Suprapubic skin (tissue), 4 donors: ENCODE measurements at regions not wholly inside any gene's neighbourhood (a gene's known extent, or its start where the extent isn't known, plus 50 kb on each side); places are given as distances from the start of the nearest gene placed in this dataset.

Experiments used
- DNase-seq, 2 donors: peaks; one replicate each; pipeline ENCODE4 v3.0.0-alpha.2; 2019; ENCODE audit warnings: low spot score in 2 of 2
- H3K27ac ChIP-seq: fragments of 200-600 bp; sonication (generic); one replicate; pipeline ENCODE4 v1.5.1; 2019
- H3K27me3 ChIP-seq: fragments of 200-600 bp; sonication (generic); one replicate; pipeline ENCODE4 v1.5.1; 2019
- H3K36me3 ChIP-seq: fragments of 200-600 bp; sonication (generic); one replicate; pipeline ENCODE4 v1.5.1; 2019
- H3K4me1 ChIP-seq: fragments of 200-600 bp; sonication (generic); one replicate; pipeline ENCODE4 v1.5.1; 2019
- H3K4me3 ChIP-seq: fragments of 200-600 bp; sonication (generic); one replicate; pipeline ENCODE4 v1.5.1; 2019; ENCODE audit warnings: mild to moderate bottlenecking
- H3K9me3 ChIP-seq: fragments of 200-600 bp; sonication (generic); one replicate; pipeline ENCODE4 v1.5.1; 2019
- CTCF ChIP-seq, 2 donors: fragments of 200-600 bp in 1 of 2; fragments of 450-650 bp in 1 of 2; sonication (generic) in 1 of 2; IDR thresholded peaks; one replicate each; pipeline ENCODE4 v1.5.1; 2016 to 2019; ENCODE audit warnings: antibody characterized with exemption in 2 of 2, mild to moderate bottlenecking in 1 of 2, moderate library complexity in 1 of 2
- EP300 ChIP-seq: sonication (generic); formaldehyde crosslinking; IDR thresholded peaks from one replicate; pipeline ENCODE4 v1.6.1; 2017; ENCODE audit warnings: antibody characterized with exemption
- POLR2A ChIP-seq, 2 donors: fragments of 450-650 bp; IDR thresholded peaks; one replicate each; pipeline ENCODE4 v1.6.1; 2017; ENCODE audit warnings: antibody characterized with exemption in 2 of 2, mild to moderate bottlenecking in 2 of 2, moderate library complexity in 2 of 2
- POLR2AphosphoS5 ChIP-seq, 3 donors: sonication (generic); formaldehyde crosslinking; IDR thresholded peaks; one replicate each; pipeline ENCODE4 v1.6.1; 2017; ENCODE audit warnings: antibody characterized with exemption in 3 of 3
- WGBS: methylation state at CpG from one replicate; pipeline ENCODE4 v1.1.5; 2018; 5-methylcytosine and 5-hydroxymethylcytosine counted together

GRCh38 chr1:187408212-187409004 is 579.7 kb downstream of the PLA2G4A start:
- H3K9me3 ChIP-seq, result no peaks in the 10 kb centered on the region
- TF ChIP-seq POLR2A (IDR thresholded peaks at IDR 0.05) (no peak), CTCF (IDR thresholded peaks at IDR 0.05) (no peak), EP300 (no peak), POLR2AphosphoS5 (IDR thresholded peaks at IDR 0.05) (no peak)
- H3K27ac ChIP-seq, result no peak overlapping the region
- H3K4me3 ChIP-seq, result no peak overlapping the region
- no peaks in the 10 kb centered on the region for H3K36me3 ChIP-seq
- no peak for DNase-seq
- no peaks in the 10 kb centered on the region for H3K4me1 ChIP-seq
- 53% methylated on average over 4 of the region's 4 CpGs for WGBS
- H3K27me3 ChIP-seq, result no peaks in the 10 kb centered on the region

GRCh38 chr1:187409341-187409740 is 580.6 kb downstream of the PLA2G4A start:
- H3K4me1 ChIP-seq, result no peaks in the 10 kb centered on the region
- TF ChIP-seq POLR2A (IDR thresholded peaks at IDR 0.05), result no peak
- TF ChIP-seq CTCF (IDR thresholded peaks at IDR 0.05), result no peak
- no peak for TF ChIP-seq EP300
- TF ChIP-seq POLR2AphosphoS5 (IDR thresholded peaks at IDR 0.05), result no peak
- no peak overlapping the region for H3K27ac ChIP-seq
- no peaks in the 10 kb centered on the region for H3K27me3 ChIP-seq
- H3K4me3 ChIP-seq, result no peak overlapping the region
- H3K36me3 ChIP-seq, result no peaks in the 10 kb centered on the region
- WGBS, result 50% methylated on average over 2 of the region's 2 CpGs
- H3K9me3 ChIP-seq, result no peaks in the 10 kb centered on the region
- no peak for DNase-seq

- Histone ChIP-seq H3K4me3 (no peak overlapping the region), H3K27ac (no peak overlapping the region), H3K4me1 (no peaks in the 10 kb centered on the region), H3K9me3 (no peaks in the 10 kb centered on the region), H3K27me3 (no peaks in the 10 kb centered on the region), H3K36me3 (no peaks in the 10 kb centered on the region)
- 84% methylated on average over 3 of the region's 3 CpGs for WGBS
- no peak for DNase-seq
- TF ChIP-seq CTCF (IDR thresholded peaks at IDR 0.05) (no peak), EP300 (no peak), POLR2A (IDR thresholded peaks at IDR 0.05) (no peak), POLR2AphosphoS5 (IDR thresholded peaks at IDR 0.05) (no peak)
Measured at GRCh38 chr1:187411118-187411517, 582.4 kb downstream of the PLA2G4A start.

GRCh38 chr1:187413405-187414169 is 584.8 kb downstream of the PLA2G4A start:
- WGBS, result 79% methylated on average over 2 of the region's 2 CpGs
- no peak for DNase-seq
- TF ChIP-seq EP300 (no peak), CTCF (IDR thresholded peaks at IDR 0.05) (no peak), POLR2AphosphoS5 (IDR thresholded peaks at IDR 0.05) (no peak), POLR2A (IDR thresholded peaks at IDR 0.05) (no peak)
- Histone ChIP-seq H3K27ac (no peak overlapping the region), H3K36me3 (no peaks in the 10 kb centered on the region), H3K4me1 (no peaks in the 10 kb centered on the region), H3K27me3 (no peaks in the 10 kb centered on the region), H3K4me3 (no peak overlapping the region), H3K9me3 (no peaks in the 10 kb centered on the region)

GRCh38 chr1:187415065-187415464 is 586.3 kb downstream of the PLA2G4A start:
- TF ChIP-seq EP300 (no peak), POLR2A (IDR thresholded peaks at IDR 0.05) (no peak), POLR2AphosphoS5 (IDR thresholded peaks at IDR 0.05) (no peak), CTCF (IDR thresholded peaks at IDR 0.05) (no peak)
- Histone ChIP-seq H3K4me3 (no peak overlapping the region), H3K36me3 (no peaks in the 10 kb centered on the region), H3K27ac (no peak overlapping the region), H3K9me3 (no peaks in the 10 kb centered on the region), H3K27me3 (no peaks in the 10 kb centered on the region), H3K4me1 (no peaks in the 10 kb centered on the region)
- WGBS, result 73% methylated on average over 3 of the region's 3 CpGs
- DNase-seq, result no peak
